ENCODE measurements at regions not wholly inside any gene's neighbourhood (a gene's known extent, or its start where the extent isn't known, plus 50 kb on each side); places are given as distances from the start of the nearest gene placed in this dataset.

DNA sequence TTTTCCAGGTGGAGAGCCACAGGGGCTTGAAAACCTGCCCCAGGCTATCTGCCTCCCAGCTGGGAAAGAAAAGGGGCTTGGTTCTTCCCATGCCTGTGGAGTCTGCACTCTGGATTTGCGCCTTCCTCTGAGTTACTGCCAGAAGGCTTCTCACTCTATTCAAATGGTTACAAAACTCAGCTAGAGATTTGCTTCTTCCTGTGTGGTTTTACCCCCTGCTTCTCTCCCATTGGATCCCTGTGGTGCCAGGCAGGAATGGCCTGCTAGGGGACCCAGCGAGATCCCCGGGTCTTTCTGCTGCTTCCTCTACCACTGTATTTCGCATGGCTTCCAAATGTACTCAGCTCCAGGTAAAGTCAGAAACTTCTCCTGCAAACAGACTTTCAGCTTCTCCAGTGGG is 192.0 kb upstream of the HS3ST5 start:
- no peaks in the 10 kb centered on the region for H3K36me3 ChIP-seq (replicated peaks in 1 of 2; ENCODE audit: control insufficient read depth in 1 of 2, insufficient read depth in 2 of 2, low read length in 2 of 2)
- no peaks in the 10 kb centered on the region for H3K79me2 ChIP-seq (ENCODE audit: insufficient read depth, low read length)
- no peaks in the 10 kb centered on the region for H3K27me3 ChIP-seq (ENCODE audit: control insufficient read depth in 1 of 2, insufficient read depth in 2 of 2, low read length in 2 of 2)
- no peaks in the 10 kb centered on the region for H3K9me3 ChIP-seq (ENCODE audit: low read length)
- ChIA-PET CTCF (ENCODE audit: low intra/inter-chr PET ratio, low total read pairs) (no interaction called here), POLR2A (no interaction called here)
- ATAC-seq = no peak
- TF ChIP-seq ZBTB7A (CRISPR knock-in tag; IDR thresholded peaks at IDR 0.05) (no peak), ZBTB3 (CRISPR knock-in tag; IDR thresholded peaks at IDR 0.05; ENCODE audit: borderline replicate concordance, low read depth) (no peak), FOXC1 (CRISPR knock-in tag; IDR thresholded peaks at IDR 0.05; ENCODE audit: borderline replicate concordance) (no peak)
- TF ChIP-seq, protein P1, sequence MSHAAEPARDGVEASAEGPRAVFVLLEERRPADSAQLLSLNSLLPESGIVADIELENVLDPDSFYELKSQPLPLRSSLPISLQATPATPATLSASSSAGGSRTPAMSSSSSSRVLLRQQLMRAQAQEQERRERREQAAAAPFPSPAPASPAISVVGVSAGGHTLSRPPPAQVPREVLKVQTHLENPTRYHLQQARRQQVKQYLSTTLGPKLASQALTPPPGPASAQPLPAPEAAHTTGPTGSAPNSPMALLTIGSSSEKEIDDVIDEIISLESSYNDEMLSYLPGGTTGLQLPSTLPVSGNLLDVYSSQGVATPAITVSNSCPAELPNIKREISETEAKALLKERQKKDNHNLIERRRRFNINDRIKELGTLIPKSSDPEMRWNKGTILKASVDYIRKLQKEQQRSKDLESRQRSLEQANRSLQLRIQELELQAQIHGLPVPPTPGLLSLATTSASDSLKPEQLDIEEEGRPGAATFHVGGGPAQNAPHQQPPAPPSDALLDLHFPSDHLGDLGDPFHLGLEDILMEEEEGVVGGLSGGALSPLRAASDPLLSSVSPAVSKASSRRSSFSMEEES (CRISPR knock-in tag; IDR thresholded peaks at IDR 0.05) = no peak
- no peak overlapping the region for H3K27ac ChIP-seq (ENCODE audit: extremely low read length, insufficient read depth, low read length)
- no peak overlapping the region for H3K4me2 ChIP-seq (ENCODE audit: low read depth, low read length)
- no peaks in the 10 kb centered on the region for H3K4me1 ChIP-seq (ENCODE audit: insufficient read depth, low read length)
- H4K20me1 ChIP-seq (ENCODE audit: insufficient read depth, low read length) = no peaks in the 10 kb centered on the region
- H3K9ac ChIP-seq (ENCODE audit: insufficient read depth, low read depth, low read length) = no peak overlapping the region
- in situ Hi-C loops (cut with HindIII; ENCODE audit: extremely low pct_ligation_motif_present, low pct_unique_long_range_greater_than_20kb) (no loop called here), intact Hi-C loops (cut with micrococcal nuclease; ENCODE audit: unreplicated experiment) (no loop called here)
- 24% methylated on average over 4 of the region's 4 CpGs for WGBS (ENCODE audit: low lambda C conversion rate)
- BruUV-seq (replicated peaks) = no TSS peak
- FAIRE-seq = no peak
- no peak overlapping the region for H2AFZ ChIP-seq (ENCODE audit: low read length)
- H3K4me3 ChIP-seq (replicated peaks in 1 of 3; ENCODE audit: insufficient read depth in 1 of 3, low read depth in 2 of 3, low read length in 3 of 3) = no peak overlapping the region
- no peak for DNase-seq (ENCODE audit: low spot score)

DNA sequence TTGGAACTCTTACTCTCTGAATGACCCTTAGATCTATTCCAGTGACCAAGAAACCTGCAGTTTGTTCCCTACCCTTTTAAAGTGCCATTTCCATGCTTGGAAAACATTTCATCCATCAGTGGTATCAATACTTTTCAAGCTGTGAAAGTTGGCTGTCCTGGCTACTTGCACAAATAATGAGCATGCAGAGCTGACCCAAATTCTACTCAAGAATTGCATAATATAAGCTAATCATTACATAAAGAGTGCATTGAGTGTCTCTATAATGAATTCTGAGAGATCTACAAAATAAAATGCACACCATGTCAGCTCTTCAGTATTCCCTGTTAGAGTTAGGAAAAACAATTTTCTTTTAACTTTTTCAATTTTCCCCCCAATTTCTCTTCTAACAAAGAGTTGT is 181.3 kb upstream of the HS3ST5 start:
- no peak overlapping the region for H2AFZ ChIP-seq (ENCODE audit: low read length)
- H3K9ac ChIP-seq (ENCODE audit: insufficient read depth, low read depth, low read length) = no peak overlapping the region
- ATAC-seq = no peak
- ChIA-PET CTCF (ENCODE audit: low intra/inter-chr PET ratio, low total read pairs) (no interaction called here), POLR2A (no interaction called here)
- no peaks in the 10 kb centered on the region for H3K79me2 ChIP-seq (ENCODE audit: insufficient read depth, low read length)
- no peak overlapping the region for H3K4me2 ChIP-seq (ENCODE audit: low read depth, low read length)
- intact Hi-C loops (cut with micrococcal nuclease; ENCODE audit: unreplicated experiment) = no loop called here
- in situ Hi-C loops (cut with HindIII; ENCODE audit: extremely low pct_ligation_motif_present, low pct_unique_long_range_greater_than_20kb) = no loop called here
- no peaks in the 10 kb centered on the region for H4K20me1 ChIP-seq (ENCODE audit: insufficient read depth, low read length)
- no peak for FAIRE-seq
- H3K9me3 ChIP-seq (ENCODE audit: low read length) = no peaks in the 10 kb centered on the region
- H3K27ac ChIP-seq (ENCODE audit: extremely low read length, insufficient read depth, low read length) = no peak overlapping the region
- H3K4me3 ChIP-seq (replicated peaks in 1 of 3; ENCODE audit: insufficient read depth in 1 of 3, low read depth in 2 of 3, low read length in 3 of 3) = no peak overlapping the region
- no peaks in the 10 kb centered on the region for H3K27me3 ChIP-seq (ENCODE audit: control insufficient read depth in 1 of 2, insufficient read depth in 2 of 2, low read length in 2 of 2)
- no peaks in the 10 kb centered on the region for H3K36me3 ChIP-seq (replicated peaks in 1 of 2; ENCODE audit: control insufficient read depth in 1 of 2, insufficient read depth in 2 of 2, low read length in 2 of 2)
- DNase-seq (ENCODE audit: low spot score) = no peak
- H3K4me1 ChIP-seq (ENCODE audit: insufficient read depth, low read length) = no peaks in the 10 kb centered on the region
- BruUV-seq (replicated peaks) = no TSS peak
- TF ChIP-seq ZNF670 (CRISPR knock-in tag; IDR thresholded peaks at IDR 0.05; ENCODE audit: borderline replicate concordance) (no peak), MTA3 (CRISPR knock-in tag; IDR thresholded peaks at IDR 0.05) (no peak), NFE2L1 (CRISPR knock-in tag; IDR thresholded peaks at IDR 0.05; ENCODE audit: borderline replicate concordance) (no peak), ZNF850 (CRISPR knock-in tag; conservative IDR thresholded peaks at IDR 0.05) (no peak), ZNF563 (CRISPR knock-in tag; IDR thresholded peaks at IDR 0.05) (no peak), MED1 (CRISPR knock-in tag; IDR thresholded peaks at IDR 0.05) (no peak), ZSCAN12 (CRISPR knock-in tag; IDR thresholded peaks at IDR 0.05) (no peak), SP4 (CRISPR knock-in tag; IDR thresholded peaks at IDR 0.05) (no peak)
- TF ChIP-seq, protein P2, sequence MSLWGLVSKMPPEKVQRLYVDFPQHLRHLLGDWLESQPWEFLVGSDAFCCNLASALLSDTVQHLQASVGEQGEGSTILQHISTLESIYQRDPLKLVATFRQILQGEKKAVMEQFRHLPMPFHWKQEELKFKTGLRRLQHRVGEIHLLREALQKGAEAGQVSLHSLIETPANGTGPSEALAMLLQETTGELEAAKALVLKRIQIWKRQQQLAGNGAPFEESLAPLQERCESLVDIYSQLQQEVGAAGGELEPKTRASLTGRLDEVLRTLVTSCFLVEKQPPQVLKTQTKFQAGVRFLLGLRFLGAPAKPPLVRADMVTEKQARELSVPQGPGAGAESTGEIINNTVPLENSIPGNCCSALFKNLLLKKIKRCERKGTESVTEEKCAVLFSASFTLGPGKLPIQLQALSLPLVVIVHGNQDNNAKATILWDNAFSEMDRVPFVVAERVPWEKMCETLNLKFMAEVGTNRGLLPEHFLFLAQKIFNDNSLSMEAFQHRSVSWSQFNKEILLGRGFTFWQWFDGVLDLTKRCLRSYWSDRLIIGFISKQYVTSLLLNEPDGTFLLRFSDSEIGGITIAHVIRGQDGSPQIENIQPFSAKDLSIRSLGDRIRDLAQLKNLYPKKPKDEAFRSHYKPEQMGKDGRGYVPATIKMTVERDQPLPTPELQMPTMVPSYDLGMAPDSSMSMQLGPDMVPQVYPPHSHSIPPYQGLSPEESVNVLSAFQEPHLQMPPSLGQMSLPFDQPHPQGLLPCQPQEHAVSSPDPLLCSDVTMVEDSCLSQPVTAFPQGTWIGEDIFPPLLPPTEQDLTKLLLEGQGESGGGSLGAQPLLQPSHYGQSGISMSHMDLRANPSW (CRISPR knock-in tag; IDR thresholded peaks at IDR 0.05; ENCODE audit: borderline replicate concordance) = no peak
- TF ChIP-seq, protein P3, sequence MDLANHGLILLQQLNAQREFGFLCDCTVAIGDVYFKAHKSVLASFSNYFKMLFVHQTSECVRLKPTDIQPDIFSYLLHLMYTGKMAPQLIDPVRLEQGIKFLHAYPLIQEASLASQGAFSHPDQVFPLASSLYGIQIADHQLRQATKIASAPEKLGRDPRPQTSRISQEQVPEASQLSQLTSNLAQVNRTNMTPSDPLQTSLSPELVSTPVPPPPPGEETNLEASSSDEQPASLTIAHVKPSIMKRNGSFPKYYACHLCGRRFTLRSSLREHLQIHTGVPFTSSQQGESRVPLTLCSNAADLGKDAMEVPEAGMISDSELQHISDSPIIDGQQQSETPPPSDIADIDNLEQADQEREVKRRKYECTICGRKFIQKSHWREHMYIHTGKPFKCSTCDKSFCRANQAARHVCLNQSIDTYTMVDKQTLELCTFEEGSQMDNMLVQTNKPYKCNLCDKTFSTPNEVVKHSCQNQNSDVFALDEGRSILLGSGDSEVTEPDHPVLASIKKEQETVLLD (CRISPR knock-in tag; IDR thresholded peaks at IDR 0.05; ENCODE audit: low read depth) = no peak

Data from HepG2 (cell line).